ENCODE measurements at regions not wholly inside any gene's neighbourhood (a gene's known extent, or its start where the extent isn't known, plus 50 kb on each side); places are given as distances from the start of the nearest gene placed in this dataset.
"Not testable (repeated sequence)": the region's sequence is repeated elsewhere in the genome, so short reads cannot be mapped to it uniquely, and the experiment has no call there.

DNA sequence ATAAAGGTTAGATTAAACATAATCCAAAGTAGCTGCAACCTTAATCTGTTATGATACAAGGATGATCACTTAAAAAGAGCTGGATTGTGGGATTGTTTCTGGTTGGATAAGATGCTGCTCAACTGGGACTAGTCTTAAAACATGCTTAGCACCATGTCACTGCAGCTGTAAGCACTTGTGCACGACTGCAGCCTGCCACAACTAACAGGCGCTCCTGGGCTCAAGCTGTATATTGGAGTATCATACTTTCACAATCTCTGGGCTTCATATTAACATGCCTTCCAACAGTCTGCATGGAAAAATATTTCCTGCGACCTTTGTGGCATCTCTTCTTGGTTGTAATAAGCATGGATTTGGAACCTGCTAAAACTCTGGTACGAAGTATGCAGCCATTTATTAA lies 493.0 kb upstream of the PITX2 start:
- DNase-seq (ENCODE audit: low read depth in 2 of 3, low spot score in 2 of 3), result no peak

- DNase-seq (ENCODE audit: low read depth in 2 of 3, low spot score in 2 of 3), result no peak
Observed at GRCh38 chr4:111120191-111120590, 497.3 kb upstream of the PITX2 start.

- DNase-seq (ENCODE audit: low read depth in 2 of 3, low spot score in 2 of 3), result no peak
Observed at GRCh38 chr4:111126340-111126739, 503.5 kb upstream of the PITX2 start.

DNA sequence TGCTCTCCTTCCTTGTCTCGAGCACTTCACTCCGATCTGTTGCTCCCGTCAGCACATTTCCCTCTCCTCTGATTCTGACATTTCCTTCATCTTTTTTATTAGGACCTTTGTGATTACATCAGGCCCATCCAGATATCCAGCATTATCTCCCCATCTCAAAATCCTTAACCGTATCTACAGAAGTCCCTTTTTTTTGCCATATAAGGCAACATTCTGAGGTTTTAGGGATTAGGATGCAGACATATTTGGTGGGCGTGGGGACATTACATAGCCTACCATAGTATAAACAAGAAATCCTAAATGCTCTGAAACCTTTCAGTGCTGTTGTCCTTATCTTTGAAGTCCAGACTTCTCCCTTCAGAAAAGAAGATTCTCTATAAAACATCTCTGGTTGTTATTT lies 505.0 kb upstream of the PITX2 start:
- no peak for DNase-seq (ENCODE audit: low read depth in 2 of 3, low spot score in 2 of 3)

GRCh38 chr4:111128327-111128726 lies 505.4 kb upstream of the PITX2 start:
- no peak for DNase-seq (ENCODE audit: low read depth in 2 of 3, low spot score in 2 of 3)

GRCh38 chr4:111136438-111136837 lies 513.6 kb upstream of the PITX2 start:
- no peak for DNase-seq (ENCODE audit: low read depth in 2 of 3, low spot score in 2 of 3)

DNA sequence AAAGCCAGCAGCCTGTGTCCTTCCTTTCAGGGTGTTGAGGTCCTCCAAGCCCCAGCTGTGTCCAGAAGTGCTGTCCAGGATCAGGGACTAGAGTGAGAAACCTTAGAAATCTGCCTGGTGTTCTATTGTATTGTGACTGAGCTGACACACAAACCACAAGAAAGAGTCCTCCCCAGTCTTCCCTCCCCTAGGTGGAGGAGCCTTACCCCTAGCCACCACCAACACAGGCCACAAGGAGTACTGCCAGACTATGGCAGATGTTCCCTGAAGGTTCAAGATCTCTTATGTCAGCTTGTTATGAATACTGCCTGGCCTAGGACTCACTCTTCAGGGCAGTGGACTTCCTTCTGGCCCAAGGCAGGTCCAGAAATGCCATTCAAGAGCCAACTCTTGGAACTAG lies 514.1 kb upstream of the PITX2 start:
- no peak for DNase-seq (ENCODE audit: low read depth in 2 of 3, low spot score in 2 of 3)

DNA sequence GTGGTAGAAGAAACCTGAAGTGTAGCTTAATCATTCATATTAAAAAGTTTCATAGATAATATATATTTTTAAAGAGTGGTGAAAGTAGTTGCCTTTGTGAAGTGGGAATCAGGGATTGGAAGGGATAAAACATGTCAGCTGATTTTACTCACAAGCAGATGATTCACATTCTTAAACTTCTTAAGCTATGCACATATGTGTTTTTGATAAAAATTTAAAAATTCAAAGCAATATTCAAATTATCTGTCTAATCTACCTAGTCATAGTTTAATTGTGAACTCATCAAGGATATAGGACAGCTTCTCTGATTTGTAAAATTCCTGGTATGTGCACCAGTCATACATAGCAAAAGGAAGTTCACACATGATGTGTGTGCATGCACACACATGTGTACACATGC lies 520.6 kb upstream of the PITX2 start:
- DNase-seq (ENCODE audit: low read depth in 2 of 3, low spot score in 2 of 3), result no peak

- no peak for DNase-seq (ENCODE audit: low read depth in 2 of 3, low spot score in 2 of 3)
Observed at GRCh38 chr4:111154934-111155333, 532.1 kb upstream of the PITX2 start.

- not testable (repeated sequence) for DNase-seq (ENCODE audit: low read depth in 2 of 3, low spot score in 2 of 3)
Observed at GRCh38 chr4:111164556-111164955, 541.7 kb upstream of the PITX2 start.

GRCh38 chr4:111174331-111174730 lies 551.5 kb upstream of the PITX2 start:
- no peak for DNase-seq (ENCODE audit: low read depth in 2 of 3, low spot score in 2 of 3)

DNA sequence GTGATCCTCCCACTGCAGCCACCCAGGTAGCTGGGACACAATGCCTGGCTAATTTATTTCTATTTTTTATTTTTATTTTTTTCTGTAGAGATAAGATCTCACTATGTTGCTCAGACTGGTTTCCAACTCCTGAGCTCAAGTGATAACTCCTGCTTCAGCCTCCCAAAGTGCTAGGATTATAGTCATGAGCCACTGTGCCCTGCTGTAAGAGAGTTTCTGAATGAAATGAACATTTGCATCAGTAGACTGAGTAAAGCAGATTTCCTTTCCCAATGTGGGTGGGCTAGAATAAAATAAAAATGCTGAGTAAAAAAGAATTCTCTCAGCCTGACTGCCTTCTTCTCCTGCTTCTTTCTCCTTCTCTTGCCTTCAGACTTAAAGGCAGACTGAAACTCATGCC lies 555.4 kb upstream of the PITX2 start:
- DNase-seq (ENCODE audit: low read depth in 2 of 3, low spot score in 2 of 3), result no peak

DNA sequence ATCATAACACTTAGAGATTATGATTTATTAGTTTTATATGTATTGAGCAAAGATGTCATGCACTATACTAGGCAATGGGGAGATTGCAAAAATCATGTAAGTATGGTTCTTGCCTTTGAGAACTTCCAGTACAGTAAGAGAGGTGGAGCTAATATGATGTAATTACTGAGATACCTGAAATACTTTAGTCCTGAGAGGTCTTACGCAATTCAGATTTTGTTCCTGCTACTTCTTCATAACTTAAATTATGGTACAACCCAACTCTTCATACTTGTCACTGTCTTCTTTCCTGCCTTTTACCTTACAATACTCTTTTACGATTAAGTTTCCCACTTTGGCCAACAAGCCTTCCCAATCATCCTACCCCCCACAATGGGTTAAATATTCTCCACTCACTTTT lies 564.2 kb upstream of the PITX2 start:
- DNase-seq (ENCODE audit: low read depth in 2 of 3, low spot score in 2 of 3), result no peak

GRCh38 chr4:111198446-111198845 lies 575.6 kb upstream of the PITX2 start:
- no peak for DNase-seq (ENCODE audit: low read depth in 2 of 3, low spot score in 2 of 3)

DNA sequence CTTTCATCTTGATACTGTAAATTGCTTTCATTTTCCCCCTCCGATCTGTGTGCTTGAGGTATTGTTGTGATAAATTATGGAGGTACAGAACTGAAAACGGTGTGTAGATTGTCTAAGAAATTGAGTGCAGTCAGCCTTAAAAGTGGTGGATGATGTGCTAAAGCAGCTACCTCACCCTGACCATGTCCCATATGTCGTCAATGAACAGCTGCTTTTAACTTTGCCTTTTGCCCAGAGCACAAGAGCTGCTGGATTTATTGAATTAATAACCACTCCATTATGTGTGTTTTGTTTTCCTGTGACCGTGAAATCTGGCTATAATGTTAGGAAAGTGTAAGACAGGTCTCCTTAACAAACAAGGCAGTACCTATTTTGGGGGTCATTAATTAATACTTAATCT lies 581.9 kb upstream of the PITX2 start:
- DNase-seq (ENCODE audit: low read depth in 2 of 3, low spot score in 2 of 3), result no peak

DNA sequence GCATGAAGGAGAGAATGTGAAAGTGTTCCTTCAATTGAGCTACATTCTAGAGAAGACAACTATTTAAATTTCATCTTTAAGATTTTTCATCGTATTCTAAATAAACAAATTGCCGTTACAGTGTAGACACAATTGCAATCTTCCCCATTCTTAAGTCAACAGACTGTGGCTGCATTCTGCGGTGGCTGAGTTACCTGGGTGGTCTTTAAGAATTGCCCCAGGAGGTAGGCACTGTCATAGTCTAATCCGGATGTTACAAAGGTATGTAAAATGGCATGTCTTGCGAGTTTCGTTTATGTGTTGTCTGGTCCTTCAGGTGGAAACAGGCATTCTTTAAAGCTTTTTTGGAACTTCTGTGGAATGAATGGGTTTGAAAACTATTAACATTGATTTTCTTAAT lies 586.1 kb upstream of the PITX2 start:
- no peak for DNase-seq (ENCODE audit: low read depth in 2 of 3, low spot score in 2 of 3)

DNA sequence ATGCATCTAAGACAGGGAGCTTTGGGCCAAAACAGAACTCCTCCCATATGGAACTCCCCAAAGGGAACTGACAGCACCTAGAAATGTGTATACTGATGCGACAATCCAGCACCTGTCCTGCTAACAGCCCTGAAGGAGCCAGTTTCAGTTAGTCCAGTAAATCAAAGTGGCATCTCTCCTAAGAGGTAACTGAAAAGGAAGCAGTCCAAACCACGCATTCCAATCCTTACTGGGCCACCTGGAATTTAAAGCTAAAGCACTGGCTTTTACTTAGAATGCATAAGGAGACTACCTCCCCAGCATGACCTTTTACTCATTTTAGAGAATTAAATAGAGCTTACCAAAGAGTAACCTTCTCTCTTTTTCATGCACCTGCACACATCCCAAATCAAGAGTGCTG lies 586.8 kb upstream of the PITX2 start:
- no peak for DNase-seq (ENCODE audit: low read depth in 2 of 3, low spot score in 2 of 3)

DNA sequence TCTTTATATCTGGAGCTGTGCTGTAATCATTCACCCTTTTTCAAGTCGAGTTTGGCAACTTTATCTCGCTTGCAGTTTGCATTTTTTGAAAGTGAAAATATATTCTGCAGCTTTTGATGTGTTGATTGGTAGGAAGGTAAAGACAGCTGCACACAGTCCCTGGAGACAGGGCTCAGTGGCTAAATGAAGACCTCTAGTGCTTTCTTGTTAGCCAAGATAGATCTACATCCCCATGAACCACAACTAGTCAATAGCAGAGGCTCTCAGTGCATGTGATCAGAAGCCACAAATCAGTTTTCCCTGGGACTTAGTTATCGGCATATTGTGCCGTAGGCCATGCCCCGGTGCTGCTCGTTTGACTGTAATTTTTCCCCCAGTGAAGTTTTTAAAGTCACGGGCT lies 587.7 kb upstream of the PITX2 start:
- no peak for DNase-seq (ENCODE audit: low read depth in 2 of 3, low spot score in 2 of 3)

DNA sequence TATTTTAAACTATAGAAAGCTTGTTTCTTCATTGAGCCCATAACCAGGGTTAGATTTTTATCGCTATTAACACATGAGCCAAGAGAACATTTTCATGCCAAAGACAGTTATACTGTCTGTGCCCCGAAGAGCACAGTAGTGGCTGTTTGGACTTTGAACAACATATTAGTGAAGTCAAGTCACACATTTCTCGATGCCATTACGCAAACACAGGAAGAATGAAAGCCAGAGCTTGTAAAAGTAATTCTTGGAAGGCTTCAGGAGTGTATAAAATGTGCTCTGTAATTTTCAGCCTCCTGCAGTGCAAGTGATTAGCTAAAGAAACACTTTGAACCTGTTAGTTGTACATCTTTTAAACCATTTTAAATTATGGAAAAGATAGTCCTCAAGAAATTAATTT lies 590.7 kb upstream of the PITX2 start:
- no peak for DNase-seq (ENCODE audit: low read depth in 2 of 3, low spot score in 2 of 3)

- no peak for DNase-seq (ENCODE audit: low read depth in 2 of 3, low spot score in 2 of 3)
Observed at GRCh38 chr4:111214371-111214770, 591.5 kb upstream of the PITX2 start.

DNA sequence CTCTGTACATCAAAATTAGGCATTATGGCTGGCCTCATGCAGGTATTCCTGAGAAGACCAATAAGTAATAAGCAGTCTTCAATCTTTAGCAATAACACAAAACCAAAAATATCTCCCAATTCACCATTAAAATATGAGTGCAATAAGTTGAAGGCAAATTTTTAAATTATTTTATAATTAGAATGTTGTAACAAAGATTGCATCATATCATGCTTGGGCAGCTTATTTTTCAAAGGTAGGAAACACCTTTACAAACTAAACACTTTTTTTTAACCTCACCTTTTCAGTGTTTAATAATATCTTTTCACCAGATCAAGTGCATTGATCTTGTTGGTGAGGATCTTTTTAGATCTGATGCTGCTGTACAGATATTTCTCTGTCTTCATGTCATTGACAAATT lies 592.9 kb upstream of the PITX2 start:
- no peak for DNase-seq (ENCODE audit: low read depth in 2 of 3, low spot score in 2 of 3)

DNA sequence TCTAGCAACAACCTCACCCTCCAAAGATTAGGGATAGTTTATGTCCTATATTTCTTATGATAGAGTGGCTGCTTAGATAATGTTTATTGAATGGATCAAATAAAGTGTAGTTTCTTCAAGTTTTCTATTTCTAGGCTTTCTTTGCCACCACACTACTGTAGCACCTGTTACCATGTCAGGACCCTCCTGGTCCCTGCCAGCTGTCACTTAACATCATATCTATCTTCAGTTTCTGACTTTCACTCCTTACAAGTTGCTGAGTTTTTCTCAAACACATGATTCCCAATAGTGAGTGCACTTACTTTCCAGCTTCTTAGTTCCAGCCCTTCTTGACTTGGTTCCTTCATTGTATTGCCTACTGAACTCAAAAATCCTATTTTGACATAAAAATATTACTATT lies 593.9 kb upstream of the PITX2 start:
- no peak for DNase-seq (ENCODE audit: low read depth in 2 of 3, low spot score in 2 of 3)

DNA sequence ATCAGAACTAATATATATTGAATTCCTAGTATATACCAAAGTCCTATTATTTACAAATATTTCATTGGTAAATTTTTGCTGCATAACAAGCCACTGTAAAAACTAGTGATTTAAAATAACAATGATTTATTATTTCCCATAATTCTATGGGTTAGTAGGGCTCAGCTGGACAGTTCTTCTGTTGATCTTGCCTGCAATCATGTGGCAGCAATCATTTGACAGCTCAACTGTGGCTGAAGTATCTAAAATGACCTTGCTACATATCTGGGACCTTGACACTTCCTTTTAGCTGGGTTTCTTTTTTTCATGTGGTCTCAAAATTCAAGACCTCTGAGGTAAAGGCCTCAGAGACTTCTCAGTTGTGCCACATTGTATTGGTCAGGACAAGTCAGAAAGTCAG lies 598.5 kb upstream of the PITX2 start:
- no peak for DNase-seq (ENCODE audit: low read depth in 2 of 3, low spot score in 2 of 3)

DNA sequence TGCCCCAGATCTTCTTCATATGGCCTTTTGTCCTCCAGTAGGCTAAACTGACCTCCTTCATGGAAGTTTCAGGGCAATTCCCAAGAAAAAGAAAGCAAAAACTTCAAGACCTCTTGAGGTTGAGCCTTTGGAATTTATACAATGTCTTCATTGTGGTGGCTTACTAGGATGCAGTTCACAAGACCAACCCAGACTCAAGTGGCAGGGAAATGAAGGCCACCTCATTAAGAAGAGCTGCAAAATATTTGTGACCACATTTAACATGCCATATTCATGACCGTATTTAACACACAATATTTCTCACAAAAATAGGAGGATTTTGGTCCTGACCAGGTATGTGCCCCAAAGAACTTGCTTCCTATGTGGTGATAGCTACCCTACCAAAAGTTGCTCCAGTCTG lies 605.5 kb upstream of the PITX2 start:
- DNase-seq (ENCODE audit: low read depth in 2 of 3, low spot score in 2 of 3), result no peak

Measured in activated CD8-positive, alpha-beta memory T cell treated with anti-CD3 and anti-CD28 coated beads for 48 hours (primary cell).